ENCODE measurements at regions not wholly inside any gene's neighbourhood (a gene's known extent, or its start where the extent isn't known, plus 50 kb on each side); places are given as distances from the start of the nearest gene placed in this dataset.

- H3K4me1 ChIP-seq: no peaks in the 10 kb centered on the region
- H3K27me3 ChIP-seq: peaks cover 9% of the 10 kb centered on the region
- H3K4me3 ChIP-seq: no peak overlapping the region
- WGBS: 93% methylated on average over 1 of the region's 1 CpG
- no peaks in the 10 kb centered on the region for H3K36me3 ChIP-seq
- H3K9me3 ChIP-seq: no peaks in the 10 kb centered on the region
- no peak for DNase-seq (ENCODE audit: low spot score in 2 of 2)
- H3K27ac ChIP-seq: no peak overlapping the region
- TF ChIP-seq EP300 (IDR thresholded peaks at IDR 0.05) (no peak), POLR2AphosphoS5 (IDR thresholded peaks at IDR 0.05) (no peak), POLR2A (IDR thresholded peaks at IDR 0.05) (no peak), CTCF (IDR thresholded peaks at IDR 0.05) (no peak)
Measured at GRCh38 chr1:147850737-147851136, 51.9 kb upstream of the GJA8 start.

GRCh38 chr1:147851149-147851548 lies 51.4 kb upstream of the GJA8 start:
- Histone ChIP-seq H3K27me3 (peaks cover 9% of the 10 kb centered on the region), H3K4me3 (no peak overlapping the region), H3K27ac (no peak overlapping the region), H3K36me3 (no peaks in the 10 kb centered on the region), H3K4me1 (no peaks in the 10 kb centered on the region), H3K9me3 (no peaks in the 10 kb centered on the region)
- DNase-seq (ENCODE audit: low spot score in 2 of 2): no peak
- no peak for TF ChIP-seq POLR2AphosphoS5 (IDR thresholded peaks at IDR 0.05)
- no peak for TF ChIP-seq EP300 (IDR thresholded peaks at IDR 0.05)
- no peak for TF ChIP-seq CTCF (IDR thresholded peaks at IDR 0.05)
- TF ChIP-seq POLR2A (IDR thresholded peaks at IDR 0.05): no peak
- 91% methylated on average over 2 of the region's 2 CpGs for WGBS

- Histone ChIP-seq H3K9me3 (no peaks in the 10 kb centered on the region), H3K27ac (no peak overlapping the region), H3K27me3 (peaks cover 9% of the 10 kb centered on the region), H3K4me3 (no peak overlapping the region), H3K36me3 (no peaks in the 10 kb centered on the region), H3K4me1 (no peaks in the 10 kb centered on the region)
- TF ChIP-seq EP300 (IDR thresholded peaks at IDR 0.05): no peak
- no peak for TF ChIP-seq POLR2A (IDR thresholded peaks at IDR 0.05)
- TF ChIP-seq POLR2AphosphoS5 (IDR thresholded peaks at IDR 0.05): no peak
- TF ChIP-seq CTCF (IDR thresholded peaks at IDR 0.05): no peak
- WGBS: 91% methylated on average over 1 of the region's 1 CpG
- DNase-seq (ENCODE audit: low spot score in 2 of 2): no peak
Measured at GRCh38 chr1:147852706-147853225, 49.8 kb upstream of the GJA8 start.
